Gastrocnemius medialis (tissue), 4 donors: ENCODE measurements at regions not wholly inside any gene's neighbourhood (a gene's known extent, or its start where the extent isn't known, plus 50 kb on each side); places are given as distances from the start of the nearest gene placed in this dataset.

Source experiments
- CTCF ChIP-seq, 5 experiments: fragments of 450-650 bp in 3 of 5; fragments of 200-600 bp in 2 of 5; sonication (generic) in 2 of 5; IDR thresholded peaks in 4 of 5; conservative IDR thresholded peaks in 1 of 5; 1 replicate in 4 of 5; 2 replicates in 1 of 5; pipeline ENCODE4 v1.5.1; 2016 to 2019; ENCODE audit warnings: antibody characterized with exemption in 5 of 5, mild to moderate bottlenecking in 3 of 5, moderate library complexity in 3 of 5
- POLR2A ChIP-seq, 2 donors: fragments of 450-650 bp; IDR thresholded peaks; one replicate each; pipeline ENCODE4 v1.6.1; 2017; ENCODE audit warnings: antibody characterized with exemption in 2 of 2, mild to moderate bottlenecking in 2 of 2, moderate library complexity in 2 of 2

- TF ChIP-seq CTCF (IDR thresholded peaks at IDR 0.05 in 4 of 5, conservative IDR thresholded peaks at IDR 0.05 in 1 of 5) (no peak), POLR2A (IDR thresholded peaks at IDR 0.05) (no peak)
These were observed 81.7 kb upstream of the CPEB4 start for GRCh38 chr5:173806270-173807035.
